Heart right ventricle (tissue), 16 donors: ENCODE measurements at regions not wholly inside any gene's neighbourhood (a gene's known extent, or its start where the extent isn't known, plus 50 kb on each side); places are given as distances from the start of the nearest gene placed in this dataset.
"Not testable (repeated sequence)": the region's sequence is repeated elsewhere in the genome, so short reads cannot be mapped to it uniquely, and the experiment has no call there.

Experiments
- ATAC-seq, 8 donors: fragments of 200-7000 bp; cut with Tn5 transposase; one replicate each; pipeline ENCODE4 v1.9.1; 2020; ENCODE audit warnings: mild to moderate bottlenecking in 8 of 8, moderate library complexity in 8 of 8, moderate number of reproducible peaks in 1 of 8
- DNase-seq, 2 donors: peaks; one replicate each; pipeline ENCODE4 v3.0.0-alpha.2; 2020
- H3K27ac ChIP-seq, 10 donors: fragments of 200-600 bp; sonication (generic) in 2 of 10; one replicate each; pipeline versions ENCODE4 v1.5.0 to v1.8.0; 2020 to 2022; ENCODE audit warnings: mild to moderate bottlenecking in 3 of 10
- H3K27me3 ChIP-seq, 7 donors: fragments of 200-600 bp; one replicate each; pipeline ENCODE4 v1.8.0; 2021 to 2022; ENCODE audit warnings: mild to moderate bottlenecking in 2 of 7
- H3K36me3 ChIP-seq, 9 donors: fragments of 200-600 bp; sonication (generic) in 1 of 9; one replicate each; pipeline versions ENCODE4 v1.5.0 to v1.8.0; 2020 to 2022; ENCODE audit warnings: mild to moderate bottlenecking in 2 of 9
- H3K4me1 ChIP-seq, 9 donors: fragments of 200-600 bp; sonication (generic) in 1 of 9; one replicate each; pipeline versions ENCODE4 v1.5.0 to v1.8.0; 2020 to 2022; ENCODE audit warnings: mild to moderate bottlenecking in 4 of 9
- H3K4me3 ChIP-seq, 10 donors: fragments of 200-600 bp; sonication (generic) in 2 of 10; one replicate each; pipeline versions ENCODE4 v1.5.0 to v1.8.0; 2020 to 2022; ENCODE audit warnings: mild to moderate bottlenecking in 7 of 10, moderate library complexity in 2 of 10
- H3K9me3 ChIP-seq, 11 donors: fragments of 200-600 bp in 10 of 11; sonication (generic) in 2 of 11; one replicate each; pipeline versions ENCODE4 v1.5.0 to v1.8.0; 2013 to 2022; ENCODE audit warnings: mild to moderate bottlenecking in 2 of 11, control low read depth in 1 of 11, moderate library complexity in 1 of 11
- CTCF ChIP-seq, 9 donors: fragments of 200-600 bp; sonication (generic) in 2 of 9; IDR thresholded peaks; one replicate each; pipeline versions ENCODE4 v1.5.0 to v1.8.0; 2021 to 2022; ENCODE audit warnings: antibody characterized with exemption in 9 of 9, mild to moderate bottlenecking in 5 of 9, moderate library complexity in 1 of 9
- WGBS, 2 donors: extraction: QIAGEN DNeasy Blood & Tissue Kit; methylation state at CpG; one replicate each; pipeline ENCODE4 v1.1.7; 2013; ENCODE audit warnings: inconsistent platforms in 1 of 2; 5-methylcytosine and 5-hydroxymethylcytosine counted together
- intact Hi-C, 10 donors: fragments of 100-400 bp; cut with DNase I; formaldehyde crosslinking; loops; one replicate each; pipeline versions ENCODE4 v1.11.1 to v1.14.2; 2022
- donor health status: Arrhythmogenic right ventricular cardiomyopathy.
- donor health status: ischemic (EF 13 %, LVEDD 7.1; RV severe dilation, severe dysfunction).
- donor health status: healthy with polysubstance abuse.
- donor health status: DM: no; HTN: yes; CAD: no.
- donor health status: DM: no; HTN: no; CAD: no.
- donor health status: ischemic (EF 25% LVEDD 6.9; RV normal size, moderate dysfunction).
- donor health status: ischemic (EF 25% LVEDD 5.7; RV mildly dilated, moderate dysfunction).
- donor health status: healthy.
- donor health status: DM: yes; HTN: yes; CAD: no.
- donor health status: Ischemic cardiomyopathy.
- donor health status: ischemic (EF 35%, LVEDD 5.7; RV mildly dilated, moderate dysfunction).
- donor health status: nonischemic (EF 11% LVEDD 7.7; RV severe dilation, severe dysfunction).
- donor health status: DM: yes; HTN: yes; CAD: no.
- donor health status: PGD.
- donor health status: ischemic (EF 29% LVEDD 5.4; RV normal size, mild dysfunction).
- donor health status: nonischemic (EF 23%, LVEDD 6.1; RV moderate dilation, normal function).

- Histone ChIP-seq H3K4me1 (no peaks in the 10 kb centered on the region), H3K36me3 (no peaks in the 10 kb centered on the region), H3K27ac (no peak overlapping the region), H3K9me3 (peaks cover 0 to 8% (median 0%) of the 10 kb centered on the region in 11 donors), H3K4me3 (no peak overlapping the region), H3K27me3 (no peaks in the 10 kb centered on the region)
- no peak for TF ChIP-seq CTCF (IDR thresholded peaks at IDR 0.05)
- WGBS, 2 donors, result 92 to 96% methylated on average over 6 of the region's 6 CpGs
- no peak for DNase-seq
- no peak for ATAC-seq
- intact Hi-C loops, result no loop called here
Measured at GRCh38 chr4:125649452-125649851, 334.7 kb downstream of the FAT4 start.

DNA sequence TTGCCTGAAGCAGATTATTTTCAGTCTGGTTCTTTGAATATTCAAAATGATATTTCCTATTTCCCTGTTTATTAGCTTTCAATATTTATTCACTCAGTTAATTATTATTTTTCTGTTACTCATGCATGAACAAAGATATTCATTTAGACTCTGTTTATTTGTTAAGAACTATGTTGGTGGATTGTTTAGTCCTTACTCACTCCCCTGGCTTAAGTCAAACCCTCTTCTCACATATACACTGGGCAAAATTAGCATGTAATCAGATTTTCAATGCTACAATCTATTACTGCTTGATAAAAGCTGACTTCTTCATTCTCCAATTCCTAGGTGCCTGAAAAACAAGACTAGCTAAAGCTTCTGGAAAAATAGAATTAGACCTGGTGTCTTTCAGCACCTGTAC, 335.8 kb downstream of the FAT4 start:
- H3K9me3 ChIP-seq, result peaks cover 0 to 8% (median 0%) of the 10 kb centered on the region in 11 donors
- H3K4me1 ChIP-seq, result no peaks in the 10 kb centered on the region
- ATAC-seq, result no peak
- H3K4me3 ChIP-seq, result no peak overlapping the region
- intact Hi-C loops, result no loop called here
- no peak for DNase-seq
- H3K27ac ChIP-seq, result no peak overlapping the region
- H3K27me3 ChIP-seq, result no peaks in the 10 kb centered on the region
- no peak for TF ChIP-seq CTCF (IDR thresholded peaks at IDR 0.05)
- no peaks in the 10 kb centered on the region for H3K36me3 ChIP-seq

GRCh38 chr4:125651707-125652357, 337.1 kb downstream of the FAT4 start:
- H3K27me3 ChIP-seq, H3K27ac ChIP-seq, intact Hi-C loops, ATAC-seq, H3K36me3 ChIP-seq, H3K4me1 ChIP-seq, H3K4me3 ChIP-seq, DNase-seq, H3K9me3 ChIP-seq: not testable (repeated sequence)
- 96 to 98% methylated on average over 32 to 33 of the region's 33 CpGs for WGBS, 2 donors

DNA sequence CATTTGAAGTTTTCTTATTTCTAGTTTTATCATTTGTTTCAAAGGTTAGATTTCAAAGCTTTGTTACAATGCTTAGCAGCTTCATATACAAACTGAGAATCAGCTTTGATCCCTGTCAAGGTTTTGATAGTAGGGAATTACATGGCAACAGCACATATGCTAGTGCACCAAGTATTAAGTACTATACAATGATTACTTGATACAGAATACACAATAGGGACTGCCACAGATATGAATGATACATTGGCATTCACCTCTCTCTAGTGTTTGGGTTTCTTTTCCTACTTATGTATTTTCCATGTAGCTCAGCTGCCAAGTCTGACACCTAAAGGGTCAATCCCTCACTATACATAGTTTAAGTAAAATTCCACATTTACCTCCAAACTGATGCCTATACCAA, 344.0 kb downstream of the FAT4 start:
- Histone ChIP-seq H3K27ac (no peak overlapping the region), H3K9me3 (no peaks in the 10 kb centered on the region), H3K27me3 (no peaks in the 10 kb centered on the region), H3K4me3 (no peak overlapping the region), H3K36me3 (no peaks in the 10 kb centered on the region), H3K4me1 (no peaks in the 10 kb centered on the region)
- ATAC-seq (no peak), DNase-seq (no peak)
- intact Hi-C loops, result no loop called here
- no peak for TF ChIP-seq CTCF (IDR thresholded peaks at IDR 0.05)

- H3K27ac ChIP-seq, result no peak overlapping the region
- no peak overlapping the region for H3K4me3 ChIP-seq
- no peaks in the 10 kb centered on the region for H3K4me1 ChIP-seq
- no peaks in the 10 kb centered on the region for H3K27me3 ChIP-seq
- DNase-seq (no peak), ATAC-seq (no peak)
- TF ChIP-seq CTCF (IDR thresholded peaks at IDR 0.05), result no peak
- WGBS, 2 donors, result 68% methylated on average over 7 of the region's 7 CpGs
- intact Hi-C loops, result loop anchor here in 1 of 10 donors (10.0 kb wide), 1 partner anchor 919 kb away; no protein-coding TSS in a partner anchor
- no peaks in the 10 kb centered on the region for H3K36me3 ChIP-seq
- peaks cover 0 to 10% (median 0%) of the 10 kb centered on the region in 11 donors for H3K9me3 ChIP-seq
Measured at GRCh38 chr4:125663896-125664767, 349.4 kb downstream of the FAT4 start.
